ENCODE measurements at regions not wholly inside any gene's neighbourhood (a gene's known extent, or its start where the extent isn't known, plus 50 kb on each side); places are given as distances from the start of the nearest gene placed in this dataset.

DNA sequence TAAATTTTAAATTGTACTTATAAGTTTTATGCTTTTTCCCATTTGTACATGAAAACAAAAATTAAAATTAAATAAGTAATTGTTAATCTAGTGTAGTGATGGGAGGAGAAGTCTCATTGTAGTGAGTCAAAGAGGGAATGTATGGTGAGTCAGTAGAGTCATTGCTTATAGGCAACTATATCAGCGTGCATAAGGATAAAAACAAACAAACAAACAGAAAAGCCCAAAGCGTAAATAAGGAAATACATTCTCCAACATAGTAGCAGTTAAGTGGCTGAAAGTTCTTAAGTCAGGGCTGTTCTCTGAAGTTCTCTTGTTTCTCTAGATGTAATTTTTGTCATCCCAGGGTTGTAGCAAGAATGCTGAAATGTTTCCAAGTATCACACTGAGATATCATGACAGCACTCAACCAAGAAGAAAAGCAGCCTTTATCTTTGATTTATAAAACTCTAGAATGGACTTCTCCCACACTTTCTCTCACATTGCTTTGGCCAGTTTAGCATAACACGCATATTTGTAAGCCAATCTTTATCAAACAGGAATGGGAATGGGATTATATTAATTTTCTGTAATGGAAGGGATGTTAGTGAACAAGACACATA, 184.1 kb upstream of the TP63 start:
- H3K4me3 ChIP-seq (ENCODE audit: low read depth in 1 of 3, low read length in 3 of 3), result no peak overlapping the region
- no peak for DNase-seq (ENCODE audit: low spot score)
- H3K4me1 ChIP-seq (ENCODE audit: control insufficient read depth in 4 of 4, insufficient read depth in 4 of 4, low read length in 3 of 4), result no peaks in the 10 kb centered on the region
- no peaks in the 10 kb centered on the region for H3K36me3 ChIP-seq (ENCODE audit: control insufficient read depth in 4 of 4, insufficient read depth in 3 of 4, low read depth in 1 of 4, low read length in 3 of 4)
- H3K27me3 ChIP-seq (ENCODE audit: control insufficient read depth in 4 of 4, insufficient read depth in 4 of 4, low read length in 3 of 4), result no peaks in the 10 kb centered on the region
- no peak for TF ChIP-seq YY1 (IDR thresholded peaks at IDR 0.05)
- TF ChIP-seq ATF3 (IDR thresholded peaks at IDR 0.05), result no peak
- TF ChIP-seq FOXA1 (IDR thresholded peaks at IDR 0.05), result no peak
- TF ChIP-seq SP1 (IDR thresholded peaks at IDR 0.05), result no peak
- TF ChIP-seq RXRA (IDR thresholded peaks at IDR 0.05), result no peak
- no peak for TF ChIP-seq HNF4A (conservative IDR thresholded peaks at IDR 0.05)
- TF ChIP-seq, protein P1, sequence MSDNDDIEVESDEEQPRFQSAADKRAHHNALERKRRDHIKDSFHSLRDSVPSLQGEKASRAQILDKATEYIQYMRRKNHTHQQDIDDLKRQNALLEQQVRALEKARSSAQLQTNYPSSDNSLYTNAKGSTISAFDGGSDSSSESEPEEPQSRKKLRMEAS (IDR thresholded peaks at IDR 0.05), result no peak
- no peak for TF ChIP-seq JUND (IDR thresholded peaks at IDR 0.05)
- TF ChIP-seq, protein P2, sequence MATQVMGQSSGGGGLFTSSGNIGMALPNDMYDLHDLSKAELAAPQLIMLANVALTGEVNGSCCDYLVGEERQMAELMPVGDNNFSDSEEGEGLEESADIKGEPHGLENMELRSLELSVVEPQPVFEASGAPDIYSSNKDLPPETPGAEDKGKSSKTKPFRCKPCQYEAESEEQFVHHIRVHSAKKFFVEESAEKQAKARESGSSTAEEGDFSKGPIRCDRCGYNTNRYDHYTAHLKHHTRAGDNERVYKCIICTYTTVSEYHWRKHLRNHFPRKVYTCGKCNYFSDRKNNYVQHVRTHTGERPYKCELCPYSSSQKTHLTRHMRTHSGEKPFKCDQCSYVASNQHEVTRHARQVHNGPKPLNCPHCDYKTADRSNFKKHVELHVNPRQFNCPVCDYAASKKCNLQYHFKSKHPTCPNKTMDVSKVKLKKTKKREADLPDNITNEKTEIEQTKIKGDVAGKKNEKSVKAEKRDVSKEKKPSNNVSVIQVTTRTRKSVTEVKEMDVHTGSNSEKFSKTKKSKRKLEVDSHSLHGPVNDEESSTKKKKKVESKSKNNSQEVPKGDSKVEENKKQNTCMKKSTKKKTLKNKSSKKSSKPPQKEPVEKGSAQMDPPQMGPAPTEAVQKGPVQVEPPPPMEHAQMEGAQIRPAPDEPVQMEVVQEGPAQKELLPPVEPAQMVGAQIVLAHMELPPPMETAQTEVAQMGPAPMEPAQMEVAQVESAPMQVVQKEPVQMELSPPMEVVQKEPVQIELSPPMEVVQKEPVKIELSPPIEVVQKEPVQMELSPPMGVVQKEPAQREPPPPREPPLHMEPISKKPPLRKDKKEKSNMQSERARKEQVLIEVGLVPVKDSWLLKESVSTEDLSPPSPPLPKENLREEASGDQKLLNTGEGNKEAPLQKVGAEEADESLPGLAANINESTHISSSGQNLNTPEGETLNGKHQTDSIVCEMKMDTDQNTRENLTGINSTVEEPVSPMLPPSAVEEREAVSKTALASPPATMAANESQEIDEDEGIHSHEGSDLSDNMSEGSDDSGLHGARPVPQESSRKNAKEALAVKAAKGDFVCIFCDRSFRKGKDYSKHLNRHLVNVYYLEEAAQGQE (IDR thresholded peaks at IDR 0.05), result no peak
- no peak for TF ChIP-seq HNF4G (IDR thresholded peaks at IDR 0.05)
- TF ChIP-seq EGR1 (IDR thresholded peaks at IDR 0.05; ENCODE audit: low read depth in 2 of 2), result no peak
- TF ChIP-seq GABPA (IDR thresholded peaks at IDR 0.05 in 1 of 2, conservative IDR thresholded peaks at IDR 0.05 in 1 of 2), result no peak
- TF ChIP-seq NR2F2 (IDR thresholded peaks at IDR 0.05), result no peak
- WGBS, result 83% methylated on average over 3 of the region's 3 CpGs
- no peaks in the 10 kb centered on the region for H3K9me3 ChIP-seq (ENCODE audit: control insufficient read depth in 4 of 4, low read length in 3 of 4)
- no peak overlapping the region for H3K9ac ChIP-seq (ENCODE audit: low read depth in 1 of 2, low read length in 2 of 2)
- H3K27ac ChIP-seq (ENCODE audit: low read depth in 1 of 2, low read length in 2 of 2), result no peak overlapping the region

DNA sequence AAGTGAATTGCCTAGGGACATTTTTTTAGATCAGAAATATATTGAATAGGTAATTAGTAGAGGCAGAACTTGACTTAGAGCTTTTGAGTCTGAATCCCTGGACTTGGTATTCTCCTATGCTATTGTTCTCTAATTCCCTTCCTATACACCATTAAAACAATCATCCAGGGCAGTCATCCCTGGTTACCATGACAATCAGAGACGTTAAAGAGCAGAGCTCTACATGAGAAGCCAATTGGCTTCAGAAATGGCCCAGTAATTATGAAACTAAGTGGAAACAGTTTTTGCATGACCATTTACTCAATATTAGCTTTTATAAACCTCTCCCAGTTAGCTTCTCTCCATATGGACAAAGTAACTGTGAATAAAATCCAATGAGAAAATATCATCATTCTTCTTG, 182.1 kb upstream of the TP63 start:
- no peak for DNase-seq (ENCODE audit: low spot score)
- Histone ChIP-seq H3K9ac (ENCODE audit: low read depth in 1 of 2, low read length in 2 of 2) (no peak overlapping the region), H3K4me3 (ENCODE audit: low read depth in 1 of 3, low read length in 3 of 3) (no peak overlapping the region), H3K9me3 (ENCODE audit: control insufficient read depth in 4 of 4, low read length in 3 of 4) (no peaks in the 10 kb centered on the region), H3K27ac (ENCODE audit: low read depth in 1 of 2, low read length in 2 of 2) (no peak overlapping the region), H3K27me3 (ENCODE audit: control insufficient read depth in 4 of 4, insufficient read depth in 4 of 4, low read length in 3 of 4) (no peaks in the 10 kb centered on the region), H3K4me1 (ENCODE audit: control insufficient read depth in 4 of 4, insufficient read depth in 4 of 4, low read length in 3 of 4) (no peaks in the 10 kb centered on the region), H3K36me3 (ENCODE audit: control insufficient read depth in 4 of 4, insufficient read depth in 3 of 4, low read depth in 1 of 4, low read length in 3 of 4) (no peaks in the 10 kb centered on the region)
- WGBS, result 75% methylated on average over 1 of the region's 1 CpG
- TF ChIP-seq RXRA (IDR thresholded peaks at IDR 0.05), result no peak
- no peak for TF ChIP-seq HNF4G (IDR thresholded peaks at IDR 0.05)
- TF ChIP-seq FOXA2 (IDR thresholded peaks at IDR 0.05), result no peak
- no peak for TF ChIP-seq HNF4A (conservative IDR thresholded peaks at IDR 0.05)
- TF ChIP-seq JUND (IDR thresholded peaks at IDR 0.05), result no peak
- TF ChIP-seq, protein P3, sequence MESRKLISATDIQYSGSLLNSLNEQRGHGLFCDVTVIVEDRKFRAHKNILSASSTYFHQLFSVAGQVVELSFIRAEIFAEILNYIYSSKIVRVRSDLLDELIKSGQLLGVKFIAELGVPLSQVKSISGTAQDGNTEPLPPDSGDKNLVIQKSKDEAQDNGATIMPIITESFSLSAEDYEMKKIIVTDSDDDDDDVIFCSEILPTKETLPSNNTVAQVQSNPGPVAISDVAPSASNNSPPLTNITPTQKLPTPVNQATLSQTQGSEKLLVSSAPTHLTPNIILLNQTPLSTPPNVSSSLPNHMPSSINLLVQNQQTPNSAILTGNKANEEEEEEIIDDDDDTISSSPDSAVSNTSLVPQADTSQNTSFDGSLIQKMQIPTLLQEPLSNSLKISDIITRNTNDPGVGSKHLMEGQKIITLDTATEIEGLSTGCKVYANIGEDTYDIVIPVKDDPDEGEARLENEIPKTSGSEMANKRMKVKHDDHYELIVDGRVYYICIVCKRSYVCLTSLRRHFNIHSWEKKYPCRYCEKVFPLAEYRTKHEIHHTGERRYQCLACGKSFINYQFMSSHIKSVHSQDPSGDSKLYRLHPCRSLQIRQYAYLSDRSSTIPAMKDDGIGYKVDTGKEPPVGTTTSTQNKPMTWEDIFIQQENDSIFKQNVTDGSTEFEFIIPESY (IDR thresholded peaks at IDR 0.05), result no peak
- TF ChIP-seq, protein P2 (IDR thresholded peaks at IDR 0.05), result no peak
- no peak for TF ChIP-seq CTCF (IDR thresholded peaks at IDR 0.05; ENCODE audit: low read depth, low read length, missing input control)
- TF ChIP-seq YY1 (IDR thresholded peaks at IDR 0.05), result no peak
- TF ChIP-seq NR2F2 (IDR thresholded peaks at IDR 0.05), result no peak
- TF ChIP-seq FOXA1 (IDR thresholded peaks at IDR 0.05), result no peak
- no peak for TF ChIP-seq RAD21 (IDR thresholded peaks at IDR 0.05)
- TF ChIP-seq EGR1 (IDR thresholded peaks at IDR 0.05; ENCODE audit: low read depth in 2 of 2), result no peak
- TF ChIP-seq TAF1 (conservative IDR thresholded peaks at IDR 0.05), result no peak
- TF ChIP-seq SP1 (IDR thresholded peaks at IDR 0.05), result no peak
- no peak for TF ChIP-seq ATF3 (IDR thresholded peaks at IDR 0.05)
- no peak for TF ChIP-seq GABPA (IDR thresholded peaks at IDR 0.05 in 1 of 2, conservative IDR thresholded peaks at IDR 0.05 in 1 of 2)
- TF ChIP-seq, protein P1 (IDR thresholded peaks at IDR 0.05), result no peak

All from liver (tissue), 8 donors.